ENCODE measurements at regions not wholly inside any gene's neighbourhood (a gene's known extent, or its start where the extent isn't known, plus 50 kb on each side); places are given as distances from the start of the nearest gene placed in this dataset.
"Not testable (repeated sequence)": the region's sequence is repeated elsewhere in the genome, so short reads cannot be mapped to it uniquely, and the experiment has no call there.

- intact Hi-C loops (cut with micrococcal nuclease) = no loop called here
Measured at GRCh38 chr4:58871509-58871908, 1761.3 kb upstream of the IGFBP7 start.

GRCh38 chr4:58849026-58849425, 1738.8 kb upstream of the IGFBP7 start:
- intact Hi-C loops (cut with micrococcal nuclease) = no loop called here

DNA sequence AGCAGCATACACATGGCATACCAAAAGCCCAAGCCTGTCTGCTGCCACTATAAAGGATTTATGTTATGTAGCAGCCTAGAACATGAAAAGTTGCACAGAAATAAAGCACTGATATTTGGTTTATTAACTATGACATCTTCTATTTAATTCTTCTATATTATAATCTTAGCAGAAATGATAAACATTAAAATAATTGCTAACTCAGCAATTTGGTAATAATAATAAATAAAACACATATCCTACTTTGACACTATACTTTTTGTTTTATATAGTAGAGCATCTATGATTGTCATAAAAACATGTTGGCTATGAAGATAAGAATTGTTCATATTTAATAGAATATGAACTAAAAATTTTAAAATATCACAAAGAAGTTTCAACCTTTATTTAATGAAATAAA, 1733.3 kb upstream of the IGFBP7 start:
- intact Hi-C loops (cut with micrococcal nuclease) = no loop called here

DNA sequence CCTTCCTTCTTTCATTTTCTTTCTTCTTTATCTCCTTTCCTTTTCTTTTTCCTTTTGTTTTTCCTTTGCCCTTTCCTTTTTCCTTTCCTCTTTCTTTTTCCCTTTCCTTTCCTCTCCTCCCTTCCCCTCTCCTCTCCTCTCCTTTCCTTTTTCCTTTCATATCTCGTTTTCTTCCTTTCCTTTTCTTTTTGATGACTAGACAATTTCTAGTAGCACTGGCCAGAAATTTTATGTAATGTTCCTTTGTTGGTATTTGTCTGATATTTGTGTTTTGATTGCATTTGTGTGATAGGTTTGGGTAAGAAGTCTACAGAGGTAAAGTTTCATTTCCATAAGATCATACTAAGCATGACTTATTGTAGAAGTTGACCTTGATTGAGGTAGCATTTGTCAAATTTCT, 1722.9 kb upstream of the IGFBP7 start:
- intact Hi-C loops (cut with micrococcal nuclease) = no loop called here

- intact Hi-C loops (cut with micrococcal nuclease) = no loop called here
Measured at GRCh38 chr4:58825278-58825677, 1715.1 kb upstream of the IGFBP7 start.

- intact Hi-C loops (cut with micrococcal nuclease) = not testable (repeated sequence)
Measured at GRCh38 chr4:58818560-58818959, 1708.4 kb upstream of the IGFBP7 start.

- intact Hi-C loops (cut with micrococcal nuclease) = no loop called here
Measured at GRCh38 chr4:58809948-58810347, 1699.8 kb upstream of the IGFBP7 start.

- intact Hi-C loops (cut with micrococcal nuclease) = no loop called here
Measured at GRCh38 chr4:58809366-58809765, 1699.2 kb upstream of the IGFBP7 start.

DNA sequence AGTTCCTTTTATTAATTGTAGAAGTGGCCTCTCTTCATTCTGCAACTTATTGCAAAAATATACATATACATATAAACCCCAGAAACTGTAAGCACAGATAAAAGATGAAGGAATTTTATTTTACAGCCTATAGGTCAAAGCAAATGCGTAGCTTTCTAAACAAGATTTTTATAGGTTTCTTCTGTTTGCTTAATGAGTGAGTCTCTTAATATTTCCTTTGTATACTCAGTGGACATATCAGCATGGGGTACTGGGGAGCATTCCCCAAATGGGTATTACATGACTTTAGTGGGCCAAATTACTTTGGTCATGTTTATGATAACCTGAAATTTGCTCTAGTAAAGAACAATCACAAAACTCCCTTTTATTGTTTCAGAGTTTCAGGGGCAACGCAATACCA, 1698.6 kb upstream of the IGFBP7 start:
- intact Hi-C loops (cut with micrococcal nuclease) = no loop called here

DNA sequence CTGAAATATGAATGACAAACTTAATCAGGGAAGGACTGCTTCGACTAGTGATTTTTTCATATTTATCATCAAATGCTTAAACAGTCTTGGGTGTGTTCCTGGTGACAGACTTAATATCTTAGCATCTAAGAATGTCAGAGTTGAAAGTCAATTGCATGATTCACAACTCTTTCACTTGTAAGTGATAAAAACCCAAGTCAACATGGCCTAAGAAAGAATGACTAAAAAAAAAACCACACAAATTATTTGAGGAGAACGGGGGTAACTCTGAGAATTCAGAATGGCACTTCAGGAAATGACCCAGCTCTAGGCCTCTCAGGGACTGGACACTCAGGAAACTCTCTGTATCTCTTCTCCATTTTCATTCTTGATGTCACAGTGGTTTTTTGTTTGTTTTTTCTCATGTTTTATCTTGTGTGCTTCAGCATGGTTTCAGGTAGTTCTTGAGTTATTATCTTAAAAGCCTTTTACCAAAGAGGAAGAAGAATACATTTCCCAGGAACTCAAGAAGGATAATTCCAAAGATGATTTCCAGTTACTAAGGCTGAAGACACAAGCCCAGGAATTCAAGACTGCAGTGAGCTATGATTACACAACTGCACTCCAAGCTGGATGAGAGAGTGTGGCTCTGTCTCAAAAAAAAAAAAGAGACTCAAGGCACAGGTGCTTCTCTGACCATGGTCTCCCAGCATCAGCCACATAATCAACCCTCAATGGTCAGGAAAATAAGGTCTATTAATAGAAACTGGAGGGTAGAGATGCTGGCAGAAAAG, 1697.8 kb upstream of the IGFBP7 start:
- intact Hi-C loops (cut with micrococcal nuclease) = no loop called here

- intact Hi-C loops (cut with micrococcal nuclease) = no loop called here
Measured at GRCh38 chr4:58776627-58777026, 1666.4 kb upstream of the IGFBP7 start.

DNA sequence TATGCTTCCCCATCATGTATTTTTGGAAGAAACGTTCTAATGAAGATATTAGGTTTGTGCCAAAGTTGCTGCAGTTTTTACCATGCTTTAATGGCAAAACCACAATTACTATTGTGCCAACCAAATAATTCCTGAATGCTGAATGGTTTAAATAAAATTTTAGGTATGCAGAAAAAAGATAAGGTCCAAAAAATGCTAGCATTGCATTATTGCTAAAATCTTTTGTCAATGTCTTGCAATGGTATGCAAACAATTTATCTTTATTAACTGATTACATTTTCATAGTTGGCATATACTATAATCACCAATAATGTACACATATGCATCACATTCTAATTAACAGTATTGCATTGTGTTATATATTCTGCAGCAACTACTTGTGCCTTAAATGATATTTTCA, 1657.4 kb upstream of the IGFBP7 start:
- intact Hi-C loops (cut with micrococcal nuclease) = no loop called here

DNA sequence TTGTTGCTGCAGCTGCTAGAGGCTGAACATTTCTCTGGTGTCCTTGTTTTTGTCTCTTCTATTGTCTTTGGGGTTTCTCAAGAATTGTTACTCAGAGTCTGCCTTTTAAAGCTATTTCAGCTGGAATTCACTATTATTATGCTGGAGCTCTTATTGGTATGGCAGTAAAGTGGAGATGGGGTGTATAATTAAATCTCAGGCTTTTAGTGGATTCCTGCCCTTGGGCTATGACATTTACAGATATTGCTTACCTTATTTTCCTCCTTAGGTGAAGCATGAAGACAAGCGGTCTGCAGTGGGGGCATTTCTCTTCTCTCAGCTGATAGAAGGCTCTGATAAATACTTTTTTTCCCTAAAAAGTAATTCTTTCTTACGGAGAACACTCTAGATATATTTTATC, 1656.6 kb upstream of the IGFBP7 start:
- intact Hi-C loops (cut with micrococcal nuclease) = no loop called here

DNA sequence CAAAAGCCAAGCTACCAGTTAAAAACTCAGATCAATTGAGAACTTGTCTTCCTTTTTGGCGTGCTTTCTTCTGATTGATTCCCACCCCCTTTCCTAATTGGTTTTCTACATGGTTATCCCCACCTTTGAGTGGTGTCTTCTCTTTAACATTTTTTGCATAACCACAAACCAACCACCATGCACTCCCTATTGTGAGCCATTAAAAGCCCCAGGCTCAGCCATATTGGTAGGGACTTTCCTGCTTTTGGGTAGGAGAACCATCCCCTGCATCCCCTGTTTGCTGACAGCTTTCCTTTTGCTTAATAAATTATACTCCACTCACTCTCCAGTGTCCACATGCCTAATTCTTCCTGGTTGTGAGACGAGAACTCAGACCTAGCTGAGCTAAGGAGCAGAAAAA, 1651.4 kb upstream of the IGFBP7 start:
- intact Hi-C loops (cut with micrococcal nuclease) = no loop called here

DNA sequence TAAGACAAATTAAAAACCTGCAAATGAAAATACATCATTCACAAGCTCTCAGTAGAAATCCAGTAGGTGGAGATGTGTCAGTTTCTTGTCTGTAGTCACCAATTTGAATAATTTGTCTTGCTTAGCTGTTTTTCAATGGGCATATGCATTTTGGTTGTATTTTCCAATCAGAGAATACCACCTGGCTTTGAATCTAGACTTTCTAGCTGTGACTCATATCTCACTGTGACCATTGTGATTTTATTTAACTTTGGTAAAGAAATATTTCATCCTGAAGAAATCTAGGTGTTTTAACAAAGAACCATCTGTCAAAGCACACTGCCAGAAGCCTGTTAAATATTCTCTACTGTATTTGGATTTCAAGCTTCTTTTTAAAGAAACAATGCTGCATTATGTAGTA, 1650.6 kb upstream of the IGFBP7 start:
- intact Hi-C loops (cut with micrococcal nuclease) = no loop called here

GRCh38 chr4:58760100-58760499, 1649.9 kb upstream of the IGFBP7 start:
- intact Hi-C loops (cut with micrococcal nuclease) = no loop called here

GRCh38 chr4:58749206-58749605, 1639.0 kb upstream of the IGFBP7 start:
- intact Hi-C loops (cut with micrococcal nuclease) = no loop called here

GRCh38 chr4:58740897-58741296, 1630.7 kb upstream of the IGFBP7 start:
- intact Hi-C loops (cut with micrococcal nuclease) = no loop called here

GRCh38 chr4:58739275-58739674, 1629.1 kb upstream of the IGFBP7 start:
- intact Hi-C loops (cut with micrococcal nuclease) = no loop called here

GRCh38 chr4:58738375-58738774, 1628.2 kb upstream of the IGFBP7 start:
- intact Hi-C loops (cut with micrococcal nuclease) = no loop called here

- intact Hi-C loops (cut with micrococcal nuclease) = no loop called here
Measured at GRCh38 chr4:58734030-58734674, 1624.0 kb upstream of the IGFBP7 start.

GRCh38 chr4:58732973-58733372, 1622.8 kb upstream of the IGFBP7 start:
- intact Hi-C loops (cut with micrococcal nuclease) = no loop called here

DNA sequence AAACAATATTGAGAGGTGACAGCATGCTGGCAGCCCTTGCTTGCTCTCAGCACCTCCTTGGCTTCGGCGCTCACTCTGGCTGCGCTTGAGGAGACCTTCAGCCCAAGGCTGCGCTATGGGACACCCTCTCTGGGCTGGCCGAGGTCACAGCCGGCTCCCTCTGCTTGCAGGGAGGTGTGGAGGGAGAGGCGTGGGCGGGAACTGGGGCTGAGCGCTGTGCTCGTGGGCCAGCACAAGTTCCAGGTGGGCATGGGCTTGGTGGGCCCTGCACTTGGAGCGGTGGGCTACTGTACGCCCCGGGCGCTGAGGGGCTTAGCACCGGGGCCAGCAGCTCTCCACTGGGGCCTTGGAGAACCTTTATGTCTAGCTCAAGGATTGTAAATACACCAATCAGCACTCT, 1613.8 kb upstream of the IGFBP7 start:
- intact Hi-C loops (cut with micrococcal nuclease) = no loop called here

Measured in T-helper 2 cell treated with Interferon-gamma antibody and Interleukin-4, amounts not matched to agents 100 ng/mL and 5 ng/mL, for 36 hours (primary cell).